Stimulated activated CD4-positive, alpha-beta T cell treated with anti-CD3 and anti-CD28 coated beads, Interleukin-15, amount 100 ng/mL, for 24 hours (primary cell): ENCODE measurements at regions not wholly inside any gene's neighbourhood (a gene's known extent, or its start where the extent isn't known, plus 50 kb on each side); places are given as distances from the start of the nearest gene placed in this dataset.

Source experiments
- DNase-seq: peaks from one replicate; pipeline ENCODE4 v3.0.0-alpha.2; 2020

DNA sequence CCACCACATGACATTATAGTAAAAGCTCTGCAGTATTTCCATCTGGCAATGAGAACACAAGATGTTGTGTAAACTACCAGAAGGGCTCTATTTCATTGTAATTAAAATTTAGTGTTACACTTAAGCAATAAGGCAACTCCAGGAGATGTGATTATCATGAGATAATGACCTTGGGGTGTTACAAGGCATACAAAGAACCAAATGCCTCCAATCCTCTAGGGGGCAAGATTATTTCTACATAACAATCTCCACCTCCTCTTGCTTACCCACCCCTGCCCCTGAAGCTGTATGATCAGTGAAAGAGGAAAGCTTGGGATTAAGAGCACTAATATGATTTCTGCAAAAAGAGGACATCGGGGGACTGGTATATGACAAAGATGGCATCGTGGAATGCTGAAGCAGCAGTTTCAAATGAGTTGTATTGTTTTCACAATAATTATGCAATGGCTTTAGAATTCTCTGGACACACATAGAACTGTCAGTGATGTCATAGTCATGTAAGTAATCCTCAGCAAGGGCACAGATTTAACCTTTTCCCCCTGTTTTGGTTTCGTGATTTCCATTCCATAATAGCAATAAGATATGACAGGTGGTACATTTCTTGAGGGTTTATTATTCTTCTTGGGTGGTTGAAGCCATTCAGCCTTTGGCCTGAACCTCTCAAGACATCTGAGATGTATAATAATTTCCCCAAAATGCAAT, 295.3 kb downstream of the MZT1 start:
- no peak for DNase-seq

DNA sequence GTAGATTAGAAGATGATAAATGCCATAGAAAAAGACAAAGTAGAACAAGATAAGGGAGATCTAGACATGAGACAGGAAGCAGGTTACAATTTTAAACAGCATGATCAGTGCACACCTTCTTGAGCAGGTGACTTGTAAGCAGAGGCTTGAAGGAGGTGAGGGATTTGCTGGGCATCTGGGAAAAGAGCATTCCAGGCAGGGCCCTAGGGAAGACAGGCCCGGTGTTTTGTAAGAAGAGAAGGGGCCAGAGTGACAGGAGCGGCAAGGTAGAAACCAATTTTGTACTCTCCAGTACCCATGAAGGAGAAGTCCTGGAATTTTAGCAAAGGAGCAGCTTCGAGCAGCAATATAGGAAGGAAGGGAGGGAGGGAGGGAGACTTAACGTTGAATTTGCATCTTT, 296.5 kb downstream of the MZT1 start:
- no peak for DNase-seq

DNA sequence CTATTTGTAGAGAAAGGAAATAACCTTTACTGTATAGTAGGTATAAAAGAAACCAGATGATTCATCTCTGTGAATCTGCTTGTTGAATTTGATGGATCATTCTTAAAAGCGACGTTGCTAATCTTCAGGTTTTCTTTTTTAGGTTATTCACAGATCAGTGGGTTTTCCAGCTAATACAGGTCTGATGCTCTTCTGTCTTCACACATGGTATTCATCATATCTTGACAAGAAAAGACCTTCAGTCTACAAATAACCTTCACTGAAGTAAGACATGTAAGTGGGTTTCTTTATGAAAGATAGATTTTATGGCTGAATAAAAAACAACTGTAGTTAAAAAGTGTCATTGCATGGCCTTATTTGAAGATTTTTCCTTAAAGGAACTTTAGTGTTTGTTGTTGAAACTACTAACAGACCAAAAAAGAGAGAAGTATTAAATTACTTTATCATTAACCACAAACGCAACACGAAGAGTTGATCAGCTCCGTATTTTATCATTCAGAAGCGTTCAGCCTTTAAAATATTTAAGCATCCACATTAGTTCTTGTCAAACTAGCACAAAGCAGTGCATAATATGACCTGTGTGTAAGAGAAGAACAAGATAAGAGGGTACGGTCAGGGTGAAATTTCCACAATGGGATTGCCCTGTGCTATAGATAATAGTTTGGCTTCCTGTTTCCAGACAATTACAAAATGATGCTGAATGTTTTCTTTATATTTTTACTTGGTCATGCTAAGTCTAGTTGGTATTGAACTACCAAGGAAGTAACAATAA, 299.5 kb downstream of the MZT1 start:
- DNase-seq = no peak

DNA sequence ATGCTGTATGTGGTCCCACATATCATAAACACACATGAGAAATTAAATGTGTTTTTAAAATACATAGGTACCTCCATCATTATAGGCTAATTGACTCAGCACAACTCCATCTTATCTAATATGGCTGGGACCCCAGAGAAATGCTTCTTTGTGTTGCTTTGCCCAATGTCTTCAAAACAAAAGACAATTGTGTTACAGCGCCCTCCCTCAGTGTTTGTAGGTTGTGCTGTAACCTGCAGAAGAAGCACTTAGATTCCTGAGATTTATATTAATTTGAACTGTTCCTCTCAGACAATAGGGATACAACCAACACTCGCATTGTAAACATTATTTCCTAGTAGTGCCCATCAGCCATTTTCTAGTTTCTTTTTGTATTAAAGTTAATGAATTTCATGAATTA, 303.4 kb downstream of the MZT1 start:
- DNase-seq = no peak

DNA sequence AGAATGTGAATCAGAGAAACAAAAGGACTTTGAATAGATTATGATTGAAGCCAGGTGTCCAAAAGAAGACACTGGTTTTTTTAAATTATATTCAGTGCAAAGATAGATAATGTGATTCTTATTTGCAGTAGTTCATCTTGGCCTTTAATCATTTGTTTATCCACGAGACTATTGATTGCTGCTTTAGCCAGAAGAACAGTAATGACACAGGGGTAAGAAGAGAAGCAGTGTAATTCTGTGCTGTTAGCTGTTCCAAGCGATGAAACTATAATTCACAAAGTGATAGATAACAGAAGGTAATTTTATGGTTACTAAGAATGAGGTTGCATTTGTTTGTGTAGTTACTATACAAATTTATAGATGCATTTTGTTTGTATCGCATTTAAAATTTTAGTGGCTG, 311.6 kb downstream of the MZT1 start:
- DNase-seq = no peak

DNA sequence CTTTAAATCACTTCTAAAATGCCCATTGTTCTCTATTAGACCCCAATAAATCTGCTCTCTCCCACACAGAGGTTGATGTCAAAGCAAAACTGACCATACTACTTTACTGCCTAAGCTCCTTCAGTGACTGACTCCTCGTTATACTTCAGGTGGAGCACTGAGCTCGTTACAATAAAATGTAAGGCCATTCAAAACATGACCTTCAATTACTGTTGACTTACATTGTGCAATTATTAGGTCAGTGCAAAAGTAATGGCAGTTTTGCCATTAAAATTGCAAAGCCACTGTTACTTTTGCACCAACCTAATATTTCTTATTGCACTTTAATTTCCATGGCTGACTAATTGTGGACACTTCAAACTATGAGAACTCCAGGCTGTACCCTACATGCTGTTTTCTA, 314.9 kb downstream of the MZT1 start:
- no peak for DNase-seq

DNA sequence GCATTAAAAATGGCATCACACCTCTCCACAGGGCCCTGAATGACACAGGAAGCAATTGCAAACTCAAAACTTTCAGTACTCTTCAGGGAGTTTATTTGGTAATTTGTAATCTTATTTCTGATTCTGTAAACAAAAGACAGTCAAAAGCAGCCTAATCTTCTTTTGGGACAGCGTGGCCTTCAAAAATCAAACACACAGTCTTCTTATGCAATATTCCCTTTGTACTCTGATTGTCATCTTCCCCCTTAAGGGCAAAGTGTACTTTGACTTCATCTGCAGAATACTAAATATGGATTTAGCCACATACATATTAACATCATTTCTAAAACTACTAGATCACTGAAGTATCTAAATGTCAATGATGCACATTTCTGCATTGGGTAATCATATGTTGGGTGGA, 322.0 kb downstream of the MZT1 start:
- DNase-seq = no peak

DNA sequence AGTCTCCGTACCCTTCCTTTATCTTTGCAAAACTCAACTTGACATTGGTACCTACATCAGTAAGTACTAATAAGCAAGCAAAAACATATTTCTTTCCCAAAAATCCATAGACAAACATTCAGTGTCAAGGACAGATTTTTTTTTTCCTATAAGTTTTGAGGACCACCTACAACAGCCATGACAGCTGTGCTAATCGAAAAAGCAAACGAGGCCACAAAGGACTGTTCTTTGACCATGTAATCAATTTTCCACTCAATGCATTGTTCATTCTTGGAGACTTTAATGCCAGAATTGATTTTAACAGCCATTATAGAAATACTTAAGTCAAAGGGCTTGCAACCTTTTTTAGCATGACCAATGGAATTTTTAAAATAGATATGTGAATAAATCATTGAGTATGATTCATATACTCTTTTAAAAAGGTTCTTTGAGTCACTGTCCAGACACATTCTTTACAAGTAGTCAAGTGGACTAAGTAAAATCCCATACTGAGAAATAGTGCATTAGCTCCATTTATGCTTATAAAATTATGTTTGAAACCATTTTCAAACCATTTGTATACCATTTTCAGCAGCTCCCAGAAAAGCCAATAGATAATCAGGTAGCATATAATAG, 323.9 kb downstream of the MZT1 start:
- no peak for DNase-seq

DNA sequence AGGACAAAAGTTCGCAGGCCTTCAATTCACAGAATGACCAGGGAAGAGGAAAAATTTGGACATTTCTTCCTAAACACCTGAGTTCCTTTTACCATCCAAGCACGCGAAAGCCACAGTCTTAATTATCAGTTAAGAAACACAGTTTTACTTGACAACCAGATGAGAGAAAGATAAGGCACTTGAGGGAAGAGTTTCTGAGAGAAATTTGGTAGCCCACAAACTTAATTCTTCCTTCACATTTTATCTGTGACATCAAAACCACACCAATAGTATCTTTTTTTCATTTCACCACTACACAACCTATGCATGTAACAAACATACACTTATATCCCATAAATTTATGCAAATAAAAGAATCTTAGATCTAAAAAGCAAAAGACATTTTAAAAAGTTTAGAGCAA, 326.6 kb downstream of the MZT1 start:
- no peak for DNase-seq

DNA sequence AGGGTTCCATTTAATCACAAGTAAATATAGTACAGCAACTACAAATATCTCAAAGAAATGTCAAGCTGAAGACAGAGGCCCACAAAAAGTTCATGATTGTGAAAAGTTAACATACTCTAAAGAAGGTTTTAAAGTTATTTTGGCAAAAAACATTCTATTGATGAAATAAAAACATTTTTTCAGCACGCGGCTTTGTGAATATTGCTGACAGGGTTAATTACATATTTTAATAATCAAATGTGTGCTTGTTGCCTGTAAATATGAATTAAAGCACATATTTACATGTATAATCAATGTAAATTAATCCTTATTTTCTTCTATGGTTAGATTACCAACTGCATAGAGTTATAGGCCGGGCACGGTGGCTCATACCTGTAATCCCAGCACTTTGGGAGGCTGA, 328.1 kb downstream of the MZT1 start:
- DNase-seq = no peak

DNA sequence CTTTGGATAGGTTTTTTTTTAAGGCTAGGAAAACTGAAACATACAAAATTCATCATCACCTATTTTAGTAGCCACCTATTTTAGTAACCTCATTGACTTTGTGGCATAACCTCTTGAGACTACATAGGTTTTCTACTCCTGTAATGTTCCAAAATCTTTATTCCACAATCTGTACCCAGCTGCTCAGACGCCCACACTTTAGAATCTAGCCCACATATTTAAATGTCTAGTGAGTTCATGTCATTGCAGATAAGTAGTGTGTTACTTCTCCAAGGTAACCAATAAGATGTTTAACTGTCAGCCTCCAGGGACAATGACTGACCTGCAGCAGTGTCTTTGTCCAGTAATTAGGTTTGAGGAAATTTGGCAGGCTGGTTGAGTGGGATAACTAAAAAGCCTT, 330.2 kb downstream of the MZT1 start:
- no peak for DNase-seq

DNA sequence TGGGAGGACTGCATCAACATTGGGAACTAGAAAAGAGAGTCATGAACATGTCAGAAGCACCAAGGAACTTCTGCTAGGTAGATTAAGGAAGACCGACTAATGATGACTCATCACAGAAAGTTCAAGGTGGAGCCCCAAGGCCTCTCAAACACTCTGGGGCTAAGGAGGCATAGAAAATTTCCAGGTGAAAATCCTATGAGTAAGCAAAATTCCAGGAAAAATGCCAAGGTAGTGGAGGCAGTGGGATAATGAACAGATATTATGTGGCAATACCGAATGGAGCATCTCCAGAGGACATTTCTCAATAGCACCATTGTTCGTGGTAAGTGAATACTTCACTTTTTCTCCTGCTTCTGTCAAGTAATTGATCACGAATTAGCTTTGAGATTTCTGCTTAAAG, 336.5 kb downstream of the MZT1 start:
- DNase-seq = no peak

DNA sequence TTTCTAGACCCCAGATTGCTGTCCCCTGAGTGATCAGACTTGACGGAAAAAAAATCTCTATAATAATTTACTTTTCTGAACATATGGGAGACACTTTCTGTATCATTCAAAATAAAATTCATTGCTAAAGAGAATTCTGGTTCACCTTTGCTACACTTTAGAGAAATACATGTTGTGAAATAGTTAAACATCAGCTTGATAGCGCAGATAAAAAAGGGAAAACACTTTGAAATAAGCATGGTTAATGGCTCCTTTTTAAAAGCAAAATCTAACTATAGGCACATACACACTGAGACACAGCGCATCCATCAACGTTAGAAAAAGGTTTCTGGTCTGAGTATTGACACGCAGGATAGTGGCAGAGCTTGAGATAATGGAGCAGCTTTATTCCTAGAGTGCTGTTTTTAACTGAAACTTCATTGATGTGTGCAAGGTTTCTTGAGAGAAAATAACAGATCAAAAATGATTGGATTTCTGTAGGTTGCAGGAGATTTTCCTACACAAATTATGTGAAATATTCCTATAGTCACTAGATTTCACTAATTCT, 341.2 kb downstream of the MZT1 start:
- DNase-seq = no peak

DNA sequence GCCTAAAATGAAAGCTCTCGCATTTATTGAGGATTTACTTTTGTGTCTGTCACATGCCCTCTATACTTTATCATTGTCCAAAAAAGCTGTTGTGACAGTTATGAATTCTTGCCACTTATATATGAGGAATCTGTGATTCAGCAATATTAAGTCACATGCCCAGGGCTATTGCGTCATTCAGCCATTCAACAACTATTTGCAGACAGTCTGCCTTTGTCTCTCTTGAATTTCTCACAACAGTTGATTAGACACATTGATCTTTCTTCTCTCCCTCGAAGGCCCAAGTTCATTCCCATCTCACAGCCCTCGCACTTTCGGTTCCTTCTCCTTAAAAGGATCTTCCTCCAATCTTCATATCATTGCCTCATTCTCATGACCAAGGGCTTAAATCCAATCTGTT, 342.6 kb downstream of the MZT1 start:
- no peak for DNase-seq

DNA sequence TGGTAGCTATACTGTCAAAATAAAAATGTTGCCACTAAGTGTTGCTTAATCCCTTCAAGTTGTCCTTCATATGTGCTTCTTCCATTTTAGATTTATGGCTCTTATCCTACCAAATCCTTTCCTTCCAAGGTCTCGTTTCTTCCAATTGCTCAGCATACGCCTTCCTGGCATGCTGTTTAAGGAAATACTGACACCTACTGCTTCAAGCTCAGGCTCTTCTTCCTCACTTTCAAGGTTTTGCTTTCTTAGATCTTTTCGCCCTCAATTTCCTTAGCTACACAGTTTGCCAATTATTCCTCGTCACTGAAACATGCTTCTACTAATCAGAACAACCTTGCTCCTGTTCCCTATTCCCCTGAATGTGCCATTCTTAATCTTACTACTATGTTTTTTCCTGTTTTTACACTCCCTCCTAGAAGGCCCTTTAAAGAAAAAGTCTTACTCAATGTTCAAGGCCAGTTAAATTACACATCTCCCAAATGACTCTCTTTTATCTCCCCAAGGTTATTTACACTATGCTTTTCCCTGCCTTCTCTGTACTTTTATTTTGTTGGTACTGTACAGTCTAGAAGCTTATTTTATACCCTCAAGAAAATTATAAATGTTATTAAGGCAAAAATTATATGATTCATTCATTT, 343.1 kb downstream of the MZT1 start:
- no peak for DNase-seq

DNA sequence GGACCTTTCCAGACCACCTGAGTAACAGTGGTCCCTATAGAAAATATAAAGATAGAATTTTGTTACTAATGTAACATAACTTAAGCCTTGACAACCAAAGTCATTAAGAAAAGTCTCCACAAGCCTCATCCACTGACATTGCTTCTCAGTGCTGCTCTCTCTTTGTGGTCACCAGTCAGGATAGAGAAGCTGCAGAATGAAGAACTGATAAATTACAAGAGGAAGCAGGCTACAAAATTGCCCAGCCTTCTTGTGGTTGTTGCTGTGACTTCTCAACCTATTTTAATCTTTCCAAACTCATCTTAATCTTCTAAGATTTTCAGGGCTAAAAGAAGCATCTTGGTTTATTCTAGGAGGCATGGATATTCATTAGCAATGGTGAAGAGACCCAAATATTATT, 343.8 kb downstream of the MZT1 start:
- DNase-seq = no peak

DNA sequence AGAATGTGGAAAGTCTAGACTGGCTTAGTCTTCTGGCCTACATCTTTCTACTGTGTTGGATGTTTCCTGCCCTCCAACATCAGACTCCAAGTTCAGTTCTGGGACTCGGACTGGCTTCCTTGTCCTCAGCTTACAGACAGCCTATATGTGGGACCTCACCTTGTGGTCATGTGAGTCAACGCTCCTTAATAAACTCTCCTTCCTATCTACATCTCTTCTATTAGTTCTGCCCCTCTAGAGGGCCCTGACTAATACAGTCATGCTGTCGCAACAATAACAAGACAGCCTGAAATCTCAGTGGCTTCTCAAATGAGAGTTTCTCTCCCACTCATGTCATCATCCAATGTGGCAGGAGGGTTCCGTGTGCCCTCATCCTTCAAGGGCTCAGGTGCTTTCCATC, 347.8 kb downstream of the MZT1 start:
- no peak for DNase-seq

DNA sequence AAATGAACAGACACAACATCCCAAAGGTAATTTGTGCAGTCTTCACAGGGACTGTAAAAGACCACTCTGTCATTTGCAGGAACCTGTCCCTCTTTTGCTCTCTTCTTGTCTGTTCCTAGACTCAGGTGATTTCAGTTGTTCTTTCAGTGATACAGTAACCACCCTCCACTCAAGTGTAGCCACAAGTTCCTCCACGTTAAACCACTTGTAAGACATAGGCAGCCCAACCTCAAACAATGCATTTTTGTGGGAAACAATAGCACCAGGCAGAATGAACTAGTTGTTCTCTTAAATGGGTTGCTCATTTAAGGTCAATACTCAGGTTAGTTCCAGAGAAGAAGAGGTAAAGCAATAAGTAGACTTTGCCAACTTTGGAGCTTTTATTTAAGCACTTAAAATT, 359.4 kb downstream of the MZT1 start:
- no peak for DNase-seq

DNA sequence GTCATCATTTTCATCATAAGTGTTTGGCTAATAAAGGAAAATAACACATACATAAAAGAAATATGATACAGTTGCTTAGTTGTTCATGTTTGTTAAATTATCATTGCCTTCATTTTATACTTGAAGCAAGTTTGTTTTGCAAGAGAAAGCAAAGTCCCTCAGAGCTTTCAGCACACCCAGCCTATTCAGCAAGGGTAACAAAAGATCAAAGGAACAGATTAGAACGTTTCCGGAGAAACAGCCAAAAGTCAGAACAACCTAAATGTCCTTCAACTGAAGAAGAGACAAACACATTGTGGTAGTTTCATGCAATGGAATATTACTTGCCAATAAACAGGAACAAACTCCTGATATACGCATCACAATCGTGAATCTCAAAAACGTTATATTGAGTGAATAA, 380.7 kb downstream of the MZT1 start:
- DNase-seq = no peak

DNA sequence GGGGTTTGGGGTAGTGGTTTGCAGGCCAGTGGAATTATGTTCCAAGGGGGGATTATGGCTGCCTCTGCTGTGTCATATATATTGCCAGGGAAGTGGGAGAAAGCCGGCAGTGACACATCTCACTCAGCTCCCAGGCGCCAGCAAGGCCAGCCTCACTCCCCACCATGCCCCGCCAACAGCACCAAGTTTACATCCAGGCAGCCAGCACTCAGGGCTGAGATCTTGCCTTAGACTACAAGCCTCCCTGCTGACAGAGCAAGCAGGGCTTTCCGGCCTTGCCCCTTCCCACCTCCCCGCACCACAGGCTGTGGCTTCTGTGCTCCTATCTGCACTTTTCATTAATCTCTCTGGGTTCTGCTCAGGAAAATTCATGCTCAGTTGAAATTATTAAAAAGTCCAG, 385.1 kb downstream of the MZT1 start:
- DNase-seq = no peak

DNA sequence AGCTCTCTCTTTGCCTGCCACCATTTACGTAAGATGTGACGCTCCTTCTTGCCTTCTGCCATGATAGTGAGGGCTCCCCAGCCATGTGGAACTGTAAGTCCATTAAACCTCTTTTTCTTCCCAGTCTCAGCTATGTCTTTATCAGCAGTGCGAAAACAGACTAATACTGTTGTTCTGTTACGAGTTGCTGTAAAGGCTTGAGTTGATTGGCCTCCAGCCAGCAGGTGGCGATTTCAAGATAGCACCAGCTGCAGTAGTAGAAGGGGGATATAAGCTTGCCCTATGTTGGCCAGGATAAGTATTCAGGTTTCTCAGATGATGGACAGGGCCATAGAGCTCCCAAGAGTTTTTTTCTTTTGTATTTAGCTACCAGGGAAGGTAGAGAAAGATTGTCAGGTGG, 385.5 kb downstream of the MZT1 start:
- no peak for DNase-seq

DNA sequence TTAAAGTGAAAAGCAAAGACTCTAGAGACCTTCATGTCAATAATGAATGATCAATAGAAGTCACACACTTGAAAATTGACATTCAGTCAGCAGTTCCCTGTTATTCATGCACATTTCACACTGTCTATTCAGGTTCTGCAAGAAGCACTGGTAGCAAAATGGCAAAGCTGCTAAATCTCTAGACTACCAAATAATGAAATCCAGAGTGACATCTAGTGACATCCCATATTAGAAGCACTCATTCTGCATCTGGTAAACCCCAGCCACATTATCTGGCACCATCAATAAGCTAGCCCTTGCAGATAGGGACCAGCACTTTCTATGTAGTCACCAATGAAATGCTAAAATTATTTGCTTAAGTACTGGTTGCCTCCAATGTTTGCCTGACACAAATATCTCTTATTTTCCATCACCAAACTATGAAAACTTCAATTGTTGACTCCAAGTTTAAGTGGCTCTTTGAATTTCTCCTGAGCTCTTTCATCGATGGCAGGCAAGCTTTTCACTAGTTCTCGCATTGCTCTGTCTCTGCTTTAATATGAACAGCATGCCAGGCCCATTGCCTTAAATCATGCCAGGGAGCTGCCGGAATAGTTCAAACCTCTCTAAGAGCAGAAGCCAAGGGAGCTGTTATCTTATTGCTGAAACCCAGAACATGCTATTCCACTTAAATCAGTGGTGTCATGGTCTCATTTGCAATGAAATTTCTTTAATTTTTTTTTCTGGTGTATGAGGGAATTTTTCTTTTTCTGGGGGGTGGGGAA, 409.9 kb downstream of the MZT1 start:
- no peak for DNase-seq

DNA sequence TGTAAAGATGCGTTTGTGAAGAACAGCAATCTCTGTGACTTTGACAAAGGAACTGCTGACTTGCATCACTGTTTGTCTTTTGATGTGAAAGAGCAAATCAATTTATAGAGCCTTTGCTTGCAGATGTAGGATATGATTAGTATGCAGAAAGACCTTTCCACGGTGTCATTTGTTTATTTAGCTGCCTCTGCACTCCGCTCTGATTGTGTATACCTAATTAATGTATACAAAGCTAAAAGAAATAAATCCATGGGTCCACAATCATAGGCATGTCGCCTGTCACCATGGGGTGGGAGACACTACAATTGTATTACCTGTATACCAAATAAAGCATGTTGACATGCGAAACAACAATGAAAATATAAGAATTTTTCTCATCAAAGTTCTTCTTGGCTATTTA, 410.7 kb downstream of the MZT1 start:
- DNase-seq = no peak
